ENCODE measurements at regions not wholly inside any gene's neighbourhood (a gene's known extent, or its start where the extent isn't known, plus 50 kb on each side); places are given as distances from the start of the nearest gene placed in this dataset.

- H3K18ac ChIP-seq (ENCODE audit: insufficient read length, low read depth, low read length) = no peak overlapping the region
- peaks cover 44 to 50% of the 10 kb centered on the region in 2 experiments for H3K9me3 Mint-ChIP-seq
- peaks cover 5% of the 10 kb centered on the region; the same call in 1 of the 2 replicates for H3K27me3 Mint-ChIP-seq (ENCODE audit: low read depth)
- no peak overlapping the region for H2AK5ac ChIP-seq (ENCODE audit: insufficient read length, low read length)
- H3K36me3 Mint-ChIP-seq (ENCODE audit: insufficient read depth in 1 of 3, low read depth in 3 of 3) = peaks cover 27 to 38% (median 34%) of the 10 kb centered on the region in 3 experiments
- no peak overlapping the region for H2BK120ac ChIP-seq (ENCODE audit: low read depth, low read length, poor library complexity, severe bottlenecking)
- no peak overlapping the region for H3K56ac ChIP-seq (ENCODE audit: insufficient read length, low read depth, low read length)
- H3K14ac ChIP-seq (ENCODE audit: insufficient read depth, low read length) = no peak overlapping the region
- H4K8ac ChIP-seq (replicated peaks; ENCODE audit: insufficient read length, low read depth, low read length) = no peak overlapping the region
- no peak overlapping the region for H3K27ac ChIP-seq (ENCODE audit: insufficient read length, low read depth, low read length)
- H3K4me1 ChIP-seq (ENCODE audit: insufficient read depth, low read length) = no peaks in the 10 kb centered on the region
- H3K9me3 ChIP-seq (ENCODE audit: control insufficient read depth, low read depth, low read length) = no peaks in the 10 kb centered on the region
- no peak overlapping the region for H2BK12ac ChIP-seq (ENCODE audit: insufficient read length, low read depth, low read length)
- H3K23me2 ChIP-seq (ENCODE audit: insufficient read length, low read depth, low read length, poor library complexity, severe bottlenecking) = no peaks in the 10 kb centered on the region
- H3K79me1 ChIP-seq (ENCODE audit: insufficient read depth, low read depth, low read length, poor library complexity, severe bottlenecking) = no peaks in the 10 kb centered on the region
- no peaks in the 10 kb centered on the region for H3K27me3 ChIP-seq (ENCODE audit: insufficient read depth, low read length)
- no peak overlapping the region for H3K4ac ChIP-seq (ENCODE audit: low read depth, low read length)
- no peak overlapping the region for H3K4me3 Mint-ChIP-seq
- H3K4me1 Mint-ChIP-seq = no peaks in the 10 kb centered on the region
- H3K4me2 ChIP-seq (ENCODE audit: insufficient read depth, insufficient read length, low read length) = no peak overlapping the region
- DNase-seq = no peak
- no peaks in the 10 kb centered on the region for H3K79me2 ChIP-seq (ENCODE audit: insufficient read depth, low read length)
- H3K23ac ChIP-seq (ENCODE audit: insufficient read length, low read depth, low read length) = no peak overlapping the region
- H4K91ac ChIP-seq (ENCODE audit: insufficient read length, low read depth, low read length) = no peak overlapping the region
- no peak overlapping the region for H3K27ac Mint-ChIP-seq
- H4K5ac ChIP-seq (ENCODE audit: insufficient read length, low read depth, low read length) = no peak overlapping the region
- no peak overlapping the region for H2BK20ac ChIP-seq (ENCODE audit: low read depth, low read length, poor library complexity, severe bottlenecking)
- no CpG with 5 or more reads among the region's 3 CpGs for WGBS (ENCODE audit: extremely low coverage, insufficient read length, low lambda C conversion rate)
- no peak overlapping the region for H2BK15ac ChIP-seq (ENCODE audit: low read depth, low read length)
- no peaks in the 10 kb centered on the region for H4K20me1 ChIP-seq (ENCODE audit: control insufficient read depth, insufficient read depth, insufficient read length)
- no peak overlapping the region for H3K9ac ChIP-seq (ENCODE audit: extremely low read depth, insufficient read length, low read length)
- no peak for TF ChIP-seq CTCF (conservative IDR thresholded peaks at IDR 0.05)
- H3T11ph ChIP-seq (ENCODE audit: low read length) = no peak overlapping the region
- H2AFZ ChIP-seq (ENCODE audit: low read length) = no peak overlapping the region
- H2BK5ac ChIP-seq (ENCODE audit: insufficient read length, low read length) = no peak overlapping the region
These were observed 234.6 kb upstream of the TAS2R1 start for GRCh38 chr5:9864791-9865190.
